NCI-H2171 (cell line): ENCODE measurements at regions not wholly inside any gene's neighbourhood (a gene's known extent, or its start where the extent isn't known, plus 50 kb on each side); places are given as distances from the start of the nearest gene placed in this dataset.

Source experiments
- DNase-seq: peaks from one replicate; lab custom pipeline; 2025; lab: John Stamatoyannopoulos, UW

DNA sequence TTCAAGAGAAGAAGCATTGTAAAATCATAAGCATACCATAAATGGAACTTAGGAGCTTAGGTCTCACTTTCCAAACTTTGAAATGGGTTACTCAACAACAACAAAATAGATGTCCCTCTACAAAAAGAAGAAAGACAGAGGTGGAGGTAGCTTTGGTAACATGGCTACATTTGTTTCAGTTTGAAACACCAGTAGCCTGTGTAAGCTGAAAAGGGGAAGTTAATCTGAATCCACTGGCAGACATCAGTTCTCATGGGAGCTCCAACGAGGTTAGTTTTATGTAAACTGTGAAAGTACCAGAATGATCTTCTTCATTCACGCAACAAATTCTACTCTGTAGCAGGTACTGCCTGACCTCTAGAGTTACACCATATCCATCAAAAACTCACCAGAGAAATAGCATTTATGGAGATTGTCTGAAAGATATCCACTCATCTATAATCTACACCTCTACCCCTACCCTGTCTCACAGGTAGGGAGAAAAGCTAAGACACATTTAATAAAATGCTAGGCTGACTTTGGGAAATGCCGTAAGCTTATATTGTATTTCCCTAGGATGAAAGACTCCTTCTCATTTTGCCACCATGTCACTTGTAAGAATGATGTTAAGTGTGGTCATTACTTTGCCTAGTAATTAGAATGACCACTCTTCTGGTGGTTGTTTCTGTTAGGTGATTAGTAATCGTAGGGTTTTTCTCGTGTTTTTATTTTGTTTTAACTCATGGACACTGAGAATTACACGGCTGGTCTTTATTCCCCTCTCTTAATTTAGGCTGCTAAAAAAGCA is 224.1 kb downstream of the ASCL1 start:
- DNase-seq = no peak

DNA sequence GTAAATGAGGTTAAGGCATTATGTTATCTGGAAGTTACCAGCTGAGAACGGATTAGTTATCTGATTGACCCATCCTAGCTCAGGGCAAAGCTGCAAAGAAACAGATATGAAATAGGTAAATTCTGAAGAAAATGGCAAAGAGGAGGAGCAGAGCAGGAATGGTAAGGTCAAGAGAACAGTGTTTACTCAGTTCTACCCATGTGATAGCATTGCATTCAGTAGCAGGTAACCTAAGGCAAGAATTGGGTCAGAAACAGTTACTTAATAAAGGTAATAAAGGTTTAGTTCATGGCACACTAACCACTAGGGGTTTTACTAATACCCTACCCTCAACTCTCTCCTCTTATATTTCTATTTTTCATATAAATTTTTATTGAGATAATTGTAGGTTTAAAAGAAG is 224.8 kb downstream of the ASCL1 start:
- no peak for DNase-seq

DNA sequence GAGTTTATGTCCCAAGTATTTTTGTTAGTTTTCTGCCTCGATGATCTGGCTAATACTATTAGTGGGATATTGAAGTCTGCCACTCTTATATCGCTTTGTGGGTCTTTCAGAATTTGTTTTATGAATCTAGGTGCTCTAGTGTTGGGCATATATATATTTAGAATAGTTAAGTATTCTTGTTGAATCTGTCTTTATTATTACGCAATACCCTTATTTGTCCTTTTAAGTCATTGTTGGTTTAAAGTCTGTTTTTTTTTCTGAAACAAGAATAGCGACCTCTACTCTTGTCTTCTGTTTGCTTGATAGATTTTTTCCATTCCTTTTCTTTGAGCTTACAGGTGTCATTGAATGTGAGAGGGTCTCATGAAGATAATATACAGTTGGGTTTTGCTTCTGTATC is 239.0 kb downstream of the ASCL1 start:
- no peak for DNase-seq

DNA sequence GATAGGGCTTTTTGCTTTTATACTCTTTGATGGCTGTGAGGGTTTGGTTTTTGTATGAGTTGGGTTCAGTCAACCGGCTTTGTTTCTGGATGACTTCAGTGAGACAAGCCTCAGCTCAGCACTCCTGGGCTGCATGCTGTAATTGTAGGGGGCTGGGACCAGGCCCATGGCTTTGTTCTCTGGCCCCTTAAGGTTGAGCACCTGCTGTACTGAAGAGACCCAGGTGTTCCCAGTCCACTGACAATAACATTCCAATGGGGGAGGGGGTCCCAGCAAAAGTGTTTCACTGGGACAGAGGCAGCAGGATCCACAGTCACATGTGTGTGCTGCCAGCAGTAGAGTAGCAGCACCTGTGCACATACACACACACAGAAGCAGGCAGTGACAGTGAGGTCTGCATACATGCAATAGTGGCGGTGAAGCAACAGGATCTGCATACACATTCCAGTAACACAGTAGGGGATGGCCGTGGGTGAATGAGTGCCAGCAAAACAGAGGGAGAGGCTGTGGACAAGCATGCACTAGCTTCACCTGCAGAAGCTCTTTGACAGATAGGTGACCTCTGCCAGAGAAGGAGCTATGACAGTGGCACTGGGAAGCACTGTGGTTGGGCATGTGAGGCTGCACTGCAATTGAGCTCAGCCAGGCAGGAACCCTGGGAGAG is 240.4 kb downstream of the ASCL1 start:
- DNase-seq = no peak

DNA sequence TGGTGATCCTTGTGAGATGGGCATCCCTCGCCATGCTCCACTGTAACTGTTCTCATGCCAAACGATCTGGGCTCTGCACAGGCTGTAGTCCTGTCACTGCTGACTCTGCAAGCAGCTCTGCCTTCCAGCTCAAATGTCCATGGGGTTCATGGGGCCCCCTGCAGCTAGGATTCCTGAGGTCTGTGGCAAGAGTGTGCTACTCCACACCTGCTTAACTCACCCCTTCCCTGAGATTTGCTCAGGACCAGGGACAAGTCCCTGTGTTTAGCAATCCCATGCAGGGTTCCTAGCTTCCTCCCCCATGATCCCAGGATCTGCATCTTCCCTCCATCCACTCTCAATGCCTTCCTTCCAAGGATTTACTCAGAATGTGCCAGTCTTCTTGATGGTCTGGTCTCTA is 241.0 kb downstream of the ASCL1 start:
- no peak for DNase-seq

DNA sequence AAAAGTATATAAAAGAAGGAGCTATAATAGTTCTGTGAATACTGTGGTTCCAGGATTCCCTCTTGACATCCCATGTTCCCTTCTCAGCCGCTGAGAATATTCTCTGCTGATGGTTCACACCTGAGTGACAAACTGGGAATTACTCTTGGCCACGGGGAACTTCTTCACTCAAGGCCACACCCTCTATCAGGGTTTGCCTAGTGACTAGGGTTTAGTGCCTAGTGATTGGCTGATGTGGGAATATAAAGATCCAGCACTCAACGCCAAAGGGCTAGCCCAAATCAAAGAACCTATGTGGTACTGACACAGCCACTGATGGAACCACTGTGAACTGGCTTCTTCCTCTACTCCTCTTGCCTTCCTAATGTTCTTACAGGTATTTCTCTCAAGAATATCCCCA is 248.4 kb downstream of the ASCL1 start:
- no peak for DNase-seq

DNA sequence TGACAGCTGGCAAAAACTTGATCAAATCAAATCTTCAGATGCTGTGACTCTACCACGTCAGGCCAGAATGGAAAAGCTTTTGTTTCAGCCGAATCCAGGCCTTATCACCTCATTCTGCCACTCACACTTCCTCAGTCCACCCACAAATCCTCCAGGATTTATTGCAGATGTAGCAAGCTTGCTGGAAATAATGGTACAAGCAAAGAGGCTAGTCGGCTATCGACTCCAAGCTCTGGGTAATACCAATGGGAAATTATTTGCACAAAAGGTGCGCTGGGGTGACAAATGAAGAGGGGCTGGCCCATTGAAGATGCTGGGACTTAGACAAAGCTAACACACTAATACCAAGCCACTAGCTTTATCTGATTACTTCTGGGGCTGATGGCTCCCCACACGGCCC is 250.5 kb downstream of the ASCL1 start:
- DNase-seq = no peak

DNA sequence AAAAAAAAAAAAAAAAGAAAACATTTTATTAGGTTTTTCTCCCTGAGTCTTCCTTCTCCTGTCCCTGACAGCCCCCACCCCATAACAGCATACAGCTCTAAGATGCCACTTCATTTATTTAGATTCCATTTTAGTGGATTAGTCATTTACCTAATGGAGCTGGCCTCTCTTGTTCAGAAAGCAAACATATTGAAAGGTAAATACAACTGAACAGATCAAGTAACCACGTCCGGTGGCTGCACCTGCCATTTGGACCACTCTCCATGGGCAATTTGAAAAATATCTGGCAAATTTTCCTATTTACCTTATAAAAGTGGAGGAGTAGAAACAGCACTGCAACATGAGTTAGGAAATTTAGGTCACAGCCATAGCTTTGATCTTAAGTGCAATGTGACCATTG is 254.6 kb downstream of the C12orf42 start:
- no peak for DNase-seq

DNA sequence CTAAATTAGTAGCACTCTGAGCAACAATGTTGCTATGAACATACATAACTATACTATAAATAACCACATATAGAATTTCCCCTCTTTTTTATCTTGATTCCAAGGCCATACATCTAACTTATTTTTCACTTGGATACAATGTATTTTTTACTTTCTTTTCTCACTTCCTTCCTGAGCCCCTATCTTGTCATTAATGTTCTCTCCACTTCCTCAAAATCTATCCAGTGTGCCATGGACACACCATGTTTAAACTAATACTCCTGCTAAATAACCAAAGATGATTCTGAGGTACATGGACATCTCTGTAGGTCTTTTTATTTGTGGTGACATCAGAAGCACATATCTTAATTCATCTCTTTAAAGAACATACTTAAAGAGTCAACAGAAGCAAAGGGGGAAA is 251.2 kb downstream of the C12orf42 start:
- DNase-seq = no peak

DNA sequence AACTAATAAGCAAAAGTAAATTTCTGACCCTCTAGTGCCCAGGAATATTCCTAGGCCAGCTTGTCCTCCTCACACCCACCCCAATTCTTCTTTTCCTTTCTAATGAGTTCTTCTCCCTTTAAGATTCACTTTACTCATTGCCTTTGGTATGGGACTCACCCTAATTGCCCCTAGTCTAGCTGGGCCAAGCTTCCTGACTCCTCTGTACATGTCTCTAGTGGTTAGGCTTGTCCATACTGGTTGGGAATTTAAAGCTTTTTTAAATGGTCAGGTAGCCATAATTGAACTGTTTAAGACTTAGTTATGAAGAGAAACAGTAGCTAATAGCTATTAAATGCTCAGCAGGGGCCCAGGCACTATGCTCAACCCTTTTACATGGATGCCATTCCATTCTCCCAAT is 248.2 kb downstream of the C12orf42 start:
- DNase-seq = no peak

DNA sequence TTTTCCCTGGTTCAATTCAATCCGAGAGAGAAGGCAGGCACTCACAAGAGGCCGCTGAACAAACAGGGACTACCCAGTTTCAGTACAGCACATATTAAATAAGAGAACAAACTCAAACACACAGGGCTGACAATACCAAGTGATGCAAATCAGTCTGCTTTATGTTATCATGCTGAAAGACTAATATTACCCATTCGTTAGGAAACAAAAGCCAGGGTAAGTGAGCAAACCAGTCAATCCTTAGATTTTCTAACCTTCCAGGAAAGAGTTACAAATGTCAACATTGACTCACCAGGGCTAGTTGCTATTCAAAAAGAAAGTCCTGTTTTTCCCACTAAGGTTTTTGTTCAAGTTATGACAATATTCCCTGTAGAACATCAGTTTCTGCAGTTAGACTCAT is 246.2 kb downstream of the C12orf42 start:
- no peak for DNase-seq

DNA sequence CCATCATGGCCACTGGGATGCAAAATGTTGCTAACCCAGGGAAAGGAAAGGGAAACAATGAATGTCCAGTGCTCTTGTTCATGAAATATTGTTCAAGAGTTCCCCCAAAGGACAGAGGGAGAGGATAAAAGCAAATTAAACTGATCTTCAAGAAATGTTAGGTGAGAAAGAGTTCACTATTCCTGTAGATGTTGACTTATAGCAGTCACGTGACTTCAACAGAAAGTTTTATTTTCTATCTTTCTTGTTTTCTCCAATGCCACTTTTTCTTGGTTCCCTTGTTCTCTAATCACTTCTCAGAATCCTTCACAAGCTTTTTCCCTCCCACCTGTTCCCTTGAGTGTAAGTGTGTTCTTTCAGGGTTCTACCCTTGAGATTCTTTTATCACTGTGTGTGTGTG is 245.3 kb downstream of the C12orf42 start:
- DNase-seq = no peak
